SK-N-SH (cell line): ENCODE measurements at regions not wholly inside any gene's neighbourhood (a gene's known extent, or its start where the extent isn't known, plus 50 kb on each side); places are given as distances from the start of the nearest gene placed in this dataset.

Source experiments
- CTCF ChIA-PET: fragments of 300-600, 350-600 bp; formaldehyde crosslinking; extraction: SDS; loops from one replicate; lab custom pipeline; 2021; lab: Yijun Ruan, JAX
- POLR2A ChIA-PET: fragments of 350-600 bp; sonication (Branson Sonifier 250); formaldehyde crosslinking; extraction: SDS; loops from one replicate; lab custom pipeline; 2020; ENCODE audit warnings: antibody characterized with exemption, inconsistent platforms; lab: Yijun Ruan, JAX
- DNase-seq: peaks from one replicate; pipeline ENCODE4 v3.0.0; 2012
- H2AFZ ChIP-seq: fragments of 200-600 bp; sonication (generic); 2 replicates; pipeline ENCODE4 v1.8.1; 2016; ENCODE audit warnings: antibody characterized with exemption, mild to moderate bottlenecking, low read depth
- H3F3A ChIP-seq: fragments of 200-600 bp; sonication (generic); replicated peaks from 2 replicates; pipeline ENCODE3; 2016; ENCODE audit warnings: antibody characterized with exemption, mild to moderate bottlenecking; ENCODE audit not compliant: insufficient read depth
- H3K27ac ChIP-seq, 2 experiments: fragments of 200-500 bp in 1 of 2; fragments of 200-600 bp in 1 of 2; sonication (Bioruptor generic) in 1 of 2; sonication (generic), shearing (Covaris generic) in 1 of 2; 2 replicates each; pipeline versions ENCODE4 v1.5.1 to v1.6.1; 2014 to 2016; ENCODE audit warnings: low read depth in 2 of 2, inconsistent platforms in 1 of 2, low read length in 1 of 2, mild to moderate bottlenecking in 1 of 2, mixed read lengths in 1 of 2
- H3K27me3 ChIP-seq: fragments of 200-600 bp; sonication (generic), shearing (Covaris generic); 2 replicates; pipeline ENCODE4 v1.6.1; 2016; ENCODE audit warnings: mixed run types; ENCODE audit not compliant: insufficient read depth
- H3K36me3 ChIP-seq, 2 experiments: fragments of 200-500 bp in 1 of 2; fragments of 200-600 bp in 1 of 2; sonication (Bioruptor generic) in 1 of 2; sonication (generic) in 1 of 2; replicated peaks in 1 of 2; 2 replicates each; pipeline versions ENCODE3 to v1.5.1; 2014 to 2016; ENCODE audit warnings: low read length in 1 of 2, mild to moderate bottlenecking in 1 of 2; ENCODE audit not compliant: insufficient read depth in 2 of 2, control insufficient read depth in 1 of 2
- H3K4me1 ChIP-seq, 2 experiments: fragments of 200-500 bp in 1 of 2; fragments of 200-600 bp in 1 of 2; sonication (Bioruptor generic) in 1 of 2; sonication (generic), shearing (Covaris generic) in 1 of 2; 2 replicates each; pipeline versions ENCODE4 v1.5.1 to v1.6.1; 2014 to 2016; ENCODE audit warnings: low read depth in 1 of 2, low read length in 1 of 2, mixed run types in 1 of 2; ENCODE audit not compliant: insufficient read depth in 2 of 2, control insufficient read depth in 1 of 2
- H3K4me2 ChIP-seq: fragments of 200-600 bp; sonication (generic), shearing (Covaris generic); 2 replicates; pipeline ENCODE4 v1.6.1; 2017; ENCODE audit warnings: mixed run types
- H3K4me3 ChIP-seq, 2 experiments: fragments of 200-500 bp in 1 of 2; fragments of 200-600 bp in 1 of 2; sonication (Bioruptor generic) in 1 of 2; sonication (generic), shearing (Covaris generic) in 1 of 2; 2 replicates each; pipeline versions ENCODE4 v1.5.1 to v1.8.1; 2014 to 2016; ENCODE audit warnings: low read depth in 2 of 2, inconsistent platforms in 1 of 2, low read length in 1 of 2, mild to moderate bottlenecking in 1 of 2, mixed read lengths in 1 of 2, moderate library complexity in 1 of 2
- H3K79me2 ChIP-seq: fragments of 200-600 bp; sonication (generic); 2 replicates; pipeline ENCODE4 v1.8.1; 2017; ENCODE audit warnings: mild to moderate bottlenecking; ENCODE audit not compliant: insufficient read depth
- H3K9ac ChIP-seq: fragments of 200-600 bp; sonication (generic); 2 replicates; pipeline ENCODE4 v1.6.1; 2017; ENCODE audit warnings: mixed run types
- H3K9me2 ChIP-seq: fragments of 200-600 bp; sonication (generic); 2 replicates; pipeline ENCODE4 v1.6.1; 2017; ENCODE audit warnings: mixed run types
- H3K9me3 ChIP-seq: fragments of 200-600 bp; sonication (generic); 2 replicates; pipeline ENCODE4 v1.6.1; 2017; ENCODE audit warnings: mixed run types, mild to moderate bottlenecking, moderate library complexity
- H4K20me1 ChIP-seq: fragments of 200-600 bp; sonication (generic); 2 replicates; pipeline ENCODE4 v1.6.1; 2017; ENCODE audit warnings: mild to moderate bottlenecking, mixed run types; ENCODE audit not compliant: insufficient read depth
- CTCF ChIP-seq: fragments of 200-600 bp; sonication (generic); IDR thresholded peaks from 2 replicates; pipeline ENCODE4 v1.6.1; 2017; ENCODE audit warnings: antibody characterized with exemption, mild to moderate bottlenecking, moderate library complexity
- FOXJ3 ChIP-seq: sonication (generic); formaldehyde crosslinking; IDR thresholded peaks from 2 replicates; pipeline ENCODE4 v1.5.1; 2020; ENCODE audit warnings: mild to moderate bottlenecking, missing genetic modification reagents
- GATA2 ChIP-seq: sonication (generic); formaldehyde crosslinking; IDR thresholded peaks from 2 replicates; pipeline ENCODE4 v1.5.0; 2020; ENCODE audit warnings: mild to moderate bottlenecking, missing genetic modification reagents
- JUND ChIP-seq: IDR thresholded peaks from 2 replicates; pipeline ENCODE4 v1.4.0; 2012
- MEF2A ChIP-seq: IDR thresholded peaks from 2 replicates; pipeline ENCODE4 v1.4.0; 2012; ENCODE audit warnings: low read depth, borderline replicate concordance
- MXI1 ChIP-seq: IDR thresholded peaks from 2 replicates; pipeline ENCODE4 v1.6.1; 2012; ENCODE audit warnings: mild to moderate bottlenecking, low read depth, low read length, improper control_type of control experiment
- NFIC ChIP-seq: IDR thresholded peaks from 2 replicates; pipeline ENCODE4 v1.4.0; 2012; ENCODE audit warnings: borderline replicate concordance
- NRF1 ChIP-seq: IDR thresholded peaks from 2 replicates; pipeline ENCODE4 v1.6.1; 2012; ENCODE audit warnings: low read depth, mild to moderate bottlenecking, low read length
- RCOR1 ChIP-seq: fragments of 150-350 bp; IDR thresholded peaks from 2 replicates; pipeline ENCODE4 v1.6.1; 2017; ENCODE audit warnings: antibody characterized with exemption, low read length
- TCF12 ChIP-seq: IDR thresholded peaks from 2 replicates; pipeline ENCODE4 v1.4.0; 2012
- YY1 ChIP-seq: IDR thresholded peaks from 2 replicates; pipeline ENCODE4 v1.4.0; 2012; ENCODE audit warnings: low read depth, mild to moderate bottlenecking
- ZBTB33 ChIP-seq: IDR thresholded peaks from 2 replicates; pipeline ENCODE4 v1.4.0; 2012; ENCODE audit warnings: low read depth, borderline replicate concordance
- WGBS: methylation state at CpG from one replicate; pipeline ENCODE4 v1.1.6; 2017; ENCODE audit warnings: low lambda C conversion rate; 5-methylcytosine and 5-hydroxymethylcytosine counted together
- TF ChIP-seq, protein P1 (sequence below): fragments of 150-350 bp; IDR thresholded peaks from 2 replicates; pipeline ENCODE4 v1.6.1; 2017; ENCODE audit warnings: antibody characterized with exemption, low read length, low read depth, borderline replicate concordance
- TF ChIP-seq, protein P2 (sequence below): IDR thresholded peaks from 2 replicates; pipeline ENCODE4 v1.4.0; 2012; ENCODE audit warnings: low read depth
- TF ChIP-seq, protein P3 (sequence below): fragments of 150-350 bp; IDR thresholded peaks from 2 replicates; pipeline ENCODE4 v1.6.1; 2016; ENCODE audit warnings: mild to moderate bottlenecking, low read depth, low read length

DNA sequence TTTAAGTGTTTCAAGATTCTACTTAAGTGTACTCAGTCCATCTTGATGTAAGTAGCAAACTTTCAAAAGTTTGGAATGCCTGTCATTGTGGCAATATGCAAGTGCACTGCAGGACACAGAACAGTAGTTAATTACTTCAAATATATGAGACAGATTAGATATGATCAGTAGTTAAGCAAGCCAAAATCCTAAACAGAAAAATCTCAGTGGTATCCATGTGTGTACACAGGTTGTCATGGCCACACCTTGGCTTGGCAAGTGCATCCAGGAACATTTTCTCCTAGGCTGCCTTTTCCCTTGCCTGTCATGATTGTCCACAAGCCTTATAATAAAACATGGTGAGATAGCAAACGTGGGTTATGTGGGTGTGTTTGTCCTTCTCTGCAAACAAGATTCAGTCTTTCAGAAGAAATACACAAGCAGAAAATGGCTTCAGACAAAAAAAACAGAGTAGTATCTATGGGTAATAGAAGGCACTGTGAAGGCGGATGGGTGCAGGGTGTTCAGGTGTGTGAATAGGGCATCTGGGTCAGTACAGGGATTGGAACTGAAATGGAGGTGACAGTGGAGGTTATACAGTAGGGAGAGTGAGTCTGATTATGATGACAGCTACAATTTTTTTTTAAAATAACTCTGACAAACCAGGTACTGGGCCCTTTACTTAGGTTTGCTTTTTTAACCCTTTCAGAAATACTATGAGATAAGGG is 229.0 kb upstream of the LRIG1 start:
- DNase-seq, result no peak
- H4K20me1 ChIP-seq, result no peaks in the 10 kb centered on the region
- no peak for TF ChIP-seq MXI1
- no peak for TF ChIP-seq ZBTB33
- TF ChIP-seq, protein P1, sequence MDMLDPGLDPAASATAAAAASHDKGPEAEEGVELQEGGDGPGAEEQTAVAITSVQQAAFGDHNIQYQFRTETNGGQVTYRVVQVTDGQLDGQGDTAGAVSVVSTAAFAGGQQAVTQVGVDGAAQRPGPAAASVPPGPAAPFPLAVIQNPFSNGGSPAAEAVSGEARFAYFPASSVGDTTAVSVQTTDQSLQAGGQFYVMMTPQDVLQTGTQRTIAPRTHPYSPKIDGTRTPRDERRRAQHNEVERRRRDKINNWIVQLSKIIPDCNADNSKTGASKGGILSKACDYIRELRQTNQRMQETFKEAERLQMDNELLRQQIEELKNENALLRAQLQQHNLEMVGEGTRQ, result no peak
- TF ChIP-seq YY1, result no peak
- no peak for TF ChIP-seq JUND
- no peak for TF ChIP-seq TCF12
- TF ChIP-seq, protein P2, sequence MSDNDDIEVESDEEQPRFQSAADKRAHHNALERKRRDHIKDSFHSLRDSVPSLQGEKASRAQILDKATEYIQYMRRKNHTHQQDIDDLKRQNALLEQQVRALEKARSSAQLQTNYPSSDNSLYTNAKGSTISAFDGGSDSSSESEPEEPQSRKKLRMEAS, result no peak
- TF ChIP-seq RCOR1, result no peak
- TF ChIP-seq GATA2 (CRISPR knock-in tag), result no peak
- TF ChIP-seq, protein P3, sequence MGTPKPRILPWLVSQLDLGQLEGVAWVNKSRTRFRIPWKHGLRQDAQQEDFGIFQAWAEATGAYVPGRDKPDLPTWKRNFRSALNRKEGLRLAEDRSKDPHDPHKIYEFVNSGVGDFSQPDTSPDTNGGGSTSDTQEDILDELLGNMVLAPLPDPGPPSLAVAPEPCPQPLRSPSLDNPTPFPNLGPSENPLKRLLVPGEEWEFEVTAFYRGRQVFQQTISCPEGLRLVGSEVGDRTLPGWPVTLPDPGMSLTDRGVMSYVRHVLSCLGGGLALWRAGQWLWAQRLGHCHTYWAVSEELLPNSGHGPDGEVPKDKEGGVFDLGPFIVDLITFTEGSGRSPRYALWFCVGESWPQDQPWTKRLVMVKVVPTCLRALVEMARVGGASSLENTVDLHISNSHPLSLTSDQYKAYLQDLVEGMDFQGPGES, result no peak
- no peak for TF ChIP-seq FOXJ3 (CRISPR knock-in tag)
- no peak for TF ChIP-seq MEF2A
- TF ChIP-seq NFIC, result no peak
- no peak for TF ChIP-seq CTCF
- no peak for TF ChIP-seq NRF1
- no peak overlapping the region for H2AFZ ChIP-seq
- H3K4me3 ChIP-seq, result no peak overlapping the region
- H3K4me1 ChIP-seq, result no peaks in the 10 kb centered on the region
- no peaks in the 10 kb centered on the region for H3K9me2 ChIP-seq
- no peaks in the 10 kb centered on the region for H3K36me3 ChIP-seq
- no peaks in the 10 kb centered on the region for H3K79me2 ChIP-seq
- no peak overlapping the region for H3K4me2 ChIP-seq
- H3K9me3 ChIP-seq, result no peaks in the 10 kb centered on the region
- no peaks in the 10 kb centered on the region for H3F3A ChIP-seq
- H3K9ac ChIP-seq, result no peak overlapping the region
- POLR2A ChIA-PET, result no interaction called here
- CTCF ChIA-PET, result no interaction called here
- H3K27ac ChIP-seq, result no peak overlapping the region
- H3K27me3 ChIP-seq, result no peaks in the 10 kb centered on the region
- 23% methylated on average over 2 of the region's 2 CpGs for WGBS
